HEK293 (cell line): ENCODE measurements at regions not wholly inside any gene's neighbourhood (a gene's known extent, or its start where the extent isn't known, plus 50 kb on each side); places are given as distances from the start of the nearest gene placed in this dataset.
"Not testable (repeated sequence)": the region's sequence is repeated elsewhere in the genome, so short reads cannot be mapped to it uniquely, and the experiment has no call there.

Source experiments
- ELK4 ChIP-seq: IDR thresholded peaks from 2 replicates; pipeline ENCODE4 v1.6.1; 2011; ENCODE audit warnings: mild to moderate bottlenecking, low read depth, low read length, borderline replicate concordance
- KLF9 ChIP-seq: fragments of 450-650 bp; formaldehyde crosslinking; IDR thresholded peaks from 2 replicates; pipeline ENCODE4 v1.5.1; 2016; ENCODE audit warnings: missing biosample characterization, missing genetic modification characterization, low read depth
- MEIS1 ChIP-seq: sonication (generic); formaldehyde crosslinking; IDR thresholded peaks from 2 replicates; pipeline ENCODE4 v1.8.1; 2022; ENCODE audit warnings: missing genetic modification reagents, mild to moderate bottlenecking, borderline replicate concordance
- OVOL3 ChIP-seq: fragments of 450-650 bp; formaldehyde crosslinking; IDR thresholded peaks from 2 replicates; pipeline ENCODE4 v1.5.1; 2016; ENCODE audit warnings: missing biosample characterization, missing genetic modification characterization
- SCRT2 ChIP-seq: fragments of 450-650 bp; formaldehyde crosslinking; IDR thresholded peaks from 2 replicates; pipeline ENCODE4 v1.5.1; 2016; ENCODE audit warnings: missing biosample characterization, missing genetic modification characterization
- TSHZ1 ChIP-seq: fragments of 450-650 bp; formaldehyde crosslinking; IDR thresholded peaks from 2 replicates; pipeline ENCODE4 v1.5.1; 2016; ENCODE audit warnings: missing biosample characterization, missing genetic modification characterization, borderline replicate concordance
- YY1 ChIP-seq: fragments of 450-650 bp; formaldehyde crosslinking; IDR thresholded peaks from 2 replicates; pipeline ENCODE4 v1.5.1; 2018; ENCODE audit warnings: missing biosample characterization, missing genetic modification characterization
- ZNF138 ChIP-seq: fragments of 450-650 bp; formaldehyde crosslinking; IDR thresholded peaks from 2 replicates; pipeline ENCODE4 v1.5.1; 2016; ENCODE audit warnings: missing biosample characterization, missing genetic modification characterization, borderline replicate concordance
- ZNF274 ChIP-seq, 2 experiments: fragments of 200-500 bp in 1 of 2; fragments of 450-650 bp in 1 of 2; sonication (Bioruptor generic) in 1 of 2; formaldehyde crosslinking in 1 of 2; IDR thresholded peaks; 2 replicates each; pipeline versions ENCODE4 v1.5.1 to v1.6.1; 2014 to 2016; ENCODE audit warnings: borderline replicate concordance in 1 of 2, inconsistent platforms in 1 of 2, low read length in 1 of 2, missing biosample characterization in 1 of 2, missing genetic modification characterization in 1 of 2
- ZNF366 ChIP-seq: fragments of 450-650 bp; formaldehyde crosslinking; conservative IDR thresholded peaks from 2 replicates; pipeline ENCODE4 v1.5.1; 2016; ENCODE audit warnings: missing biosample characterization, missing genetic modification characterization
- ZNF37A ChIP-seq: fragments of 450-650 bp; IDR thresholded peaks from 2 replicates; pipeline ENCODE4 v1.5.1; 2018; ENCODE audit warnings: missing biosample characterization, missing genetic modification characterization
- ZNF48 ChIP-seq: fragments of 450-650 bp; formaldehyde crosslinking; IDR thresholded peaks from 2 replicates; pipeline ENCODE4 v1.5.1; 2016; ENCODE audit warnings: missing biosample characterization, missing genetic modification characterization
- ZSCAN5A ChIP-seq: fragments of 450-650 bp; formaldehyde crosslinking; IDR thresholded peaks from 2 replicates; pipeline ENCODE4 v1.5.1; 2016; ENCODE audit warnings: missing biosample characterization, missing genetic modification characterization
- TF ChIP-seq, protein P1 (sequence below): fragments of 450-650 bp; formaldehyde crosslinking; IDR thresholded peaks from 2 replicates; pipeline ENCODE4 v1.5.1; 2016; ENCODE audit warnings: missing biosample characterization, missing genetic modification characterization

GRCh38 chr16:31983666-31984065 lies 110.1 kb downstream of the ZNF267 start:
- not testable (repeated sequence) for TF ChIP-seq ZNF138 (tag by site-specific recombination); TSHZ1; MEIS1 (CRISPR knock-in tag); ZSCAN5A (tag by site-specific recombination); ZNF274 (IDR thresholded peaks at IDR 0.05; ENCODE audit: low read length); ZNF274 (tag by site-specific recombination; IDR thresholded peaks at IDR 0.05; ENCODE audit: borderline replicate concordance); ZNF48 (tag by site-specific recombination); ZNF37A; KLF9 (tag by site-specific recombination); ZNF366; OVOL3 (tag by site-specific recombination); SCRT2 (tag by site-specific recombination); ELK4; YY1 (tag by site-specific recombination)
- TF ChIP-seq, protein P1, sequence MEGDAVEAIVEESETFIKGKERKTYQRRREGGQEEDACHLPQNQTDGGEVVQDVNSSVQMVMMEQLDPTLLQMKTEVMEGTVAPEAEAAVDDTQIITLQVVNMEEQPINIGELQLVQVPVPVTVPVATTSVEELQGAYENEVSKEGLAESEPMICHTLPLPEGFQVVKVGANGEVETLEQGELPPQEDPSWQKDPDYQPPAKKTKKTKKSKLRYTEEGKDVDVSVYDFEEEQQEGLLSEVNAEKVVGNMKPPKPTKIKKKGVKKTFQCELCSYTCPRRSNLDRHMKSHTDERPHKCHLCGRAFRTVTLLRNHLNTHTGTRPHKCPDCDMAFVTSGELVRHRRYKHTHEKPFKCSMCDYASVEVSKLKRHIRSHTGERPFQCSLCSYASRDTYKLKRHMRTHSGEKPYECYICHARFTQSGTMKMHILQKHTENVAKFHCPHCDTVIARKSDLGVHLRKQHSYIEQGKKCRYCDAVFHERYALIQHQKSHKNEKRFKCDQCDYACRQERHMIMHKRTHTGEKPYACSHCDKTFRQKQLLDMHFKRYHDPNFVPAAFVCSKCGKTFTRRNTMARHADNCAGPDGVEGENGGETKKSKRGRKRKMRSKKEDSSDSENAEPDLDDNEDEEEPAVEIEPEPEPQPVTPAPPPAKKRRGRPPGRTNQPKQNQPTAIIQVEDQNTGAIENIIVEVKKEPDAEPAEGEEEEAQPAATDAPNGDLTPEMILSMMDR (tag by site-specific recombination): not testable (repeated sequence)
